Natural killer cell (primary cell): ENCODE measurements at regions not wholly inside any gene's neighbourhood (a gene's known extent, or its start where the extent isn't known, plus 50 kb on each side); places are given as distances from the start of the nearest gene placed in this dataset.

ENCODE experiments used
- ATAC-seq, 3 donors: fragments of 150-1000 bp in 2 of 3; fragments of 200-7000 bp in 1 of 3; cut with Tn5 transposase; 1 replicate in 1 of 3; 2 replicates in 2 of 3; pipeline ENCODE4 v1.10.0; 2021; ENCODE audit warnings: mild to moderate bottlenecking in 2 of 3, moderate library complexity in 2 of 3
- DNase-seq, 2 donors: peaks; one replicate each; pipeline versions ENCODE4 v3.0.0 to v3.0.0-alpha.2; 2013 to 2021; ENCODE audit warnings: mixed read lengths in 1 of 2
- H3K27ac ChIP-seq: one replicate; pipeline ENCODE4 v1.5.1; 2013; ENCODE audit warnings: mild to moderate bottlenecking, low read length
- H3K27me3 ChIP-seq: one replicate; pipeline ENCODE4 v1.6.1; 2013; ENCODE audit warnings: low read length; ENCODE audit not compliant: control insufficient read depth, insufficient read depth
- H3K36me3 ChIP-seq: one replicate; pipeline ENCODE4 v1.6.1; 2013; ENCODE audit warnings: low read length; ENCODE audit not compliant: control insufficient read depth, insufficient read depth
- H3K4me1 ChIP-seq: one replicate; pipeline ENCODE4 v1.6.1; 2013; ENCODE audit warnings: low read length; ENCODE audit not compliant: control insufficient read depth, insufficient read depth
- H3K4me3 ChIP-seq: one replicate; pipeline ENCODE4 v1.5.1; 2013; ENCODE audit warnings: low read length
- H3K9me3 ChIP-seq: one replicate; pipeline ENCODE4 v1.6.1; 2013; ENCODE audit warnings: low read length; ENCODE audit not compliant: control insufficient read depth, insufficient read depth
- H3K27ac Mint-ChIP-seq, 2 donors: one replicate each; pipeline ENCODE4 v1.8.0; 2022; ENCODE audit warnings: mild to moderate bottlenecking in 2 of 2, mixed read lengths in 2 of 2, moderate library complexity in 1 of 2
- H3K27me3 Mint-ChIP-seq, 2 donors: one replicate each; pipeline ENCODE4 v1.8.0; 2022; ENCODE audit warnings: low read depth in 2 of 2, mixed read lengths in 2 of 2
- H3K36me3 Mint-ChIP-seq: one replicate; pipeline ENCODE4 v1.8.0; 2022; ENCODE audit warnings: mixed read lengths
- H3K4me1 Mint-ChIP-seq, 2 donors: one replicate each; pipeline ENCODE4 v1.8.0; 2022; ENCODE audit warnings: mixed read lengths in 2 of 2
- H3K4me3 Mint-ChIP-seq: one replicate; pipeline ENCODE4 v1.8.0; 2022; ENCODE audit warnings: mild to moderate bottlenecking, moderate library complexity, mixed read lengths
- H3K9me3 Mint-ChIP-seq, 2 donors: one replicate each; pipeline ENCODE4 v1.8.0; 2022; ENCODE audit warnings: mixed read lengths in 2 of 2
- CTCF ChIP-seq: fragments of 200-600 bp; IDR thresholded peaks from one replicate; pipeline ENCODE4 v1.8.0; 2022; ENCODE audit warnings: antibody characterized with exemption
- WGBS: methylation state at CpG from one replicate; pipeline ENCODE4 v1.1.7; 2013; ENCODE audit warnings: missing lambda C conversion rate; ENCODE audit not compliant: insufficient coverage; 5-methylcytosine and 5-hydroxymethylcytosine counted together
- intact Hi-C: fragments of 100-400 bp; cut with micrococcal nuclease; formaldehyde crosslinking; loops from one replicate; pipeline ENCODE4 v1.14.2; 2022

GRCh38 chr4:130419211-130419975 lies 1323.4 kb downstream of the C4orf33 start:
- no peak for DNase-seq
- no peak for ATAC-seq
- no peaks in the 10 kb centered on the region for H3K36me3 ChIP-seq
- intact Hi-C loops: no loop called here
- peaks cover 5 to 8% of the 10 kb centered on the region in 2 donors for H3K9me3 Mint-ChIP-seq
- 56% methylated on average over 1 of the region's 4 CpGs for WGBS
- no peaks in the 10 kb centered on the region for H3K27me3 Mint-ChIP-seq
- no peak overlapping the region for H3K27ac Mint-ChIP-seq
- no peak for TF ChIP-seq CTCF
- no peak overlapping the region for H3K27ac ChIP-seq
- H3K4me3 ChIP-seq: no peak overlapping the region
- no peaks in the 10 kb centered on the region for H3K36me3 Mint-ChIP-seq
- H3K4me1 ChIP-seq: no peaks in the 10 kb centered on the region
- no peaks in the 10 kb centered on the region for H3K27me3 ChIP-seq
- no peaks in the 10 kb centered on the region for H3K9me3 ChIP-seq
- no peaks in the 10 kb centered on the region for H3K4me1 Mint-ChIP-seq
- H3K4me3 Mint-ChIP-seq: no peak overlapping the region

GRCh38 chr4:130422261-130422660 lies 1326.3 kb downstream of the C4orf33 start:
- ATAC-seq: no peak
- Mint-ChIP-seq H3K4me1 (no peaks in the 10 kb centered on the region), H3K27me3 (no peaks in the 10 kb centered on the region), H3K27ac (no peak overlapping the region), H3K4me3 (no peak overlapping the region), H3K36me3 (no peaks in the 10 kb centered on the region), H3K9me3 (peaks cover 5 to 9% of the 10 kb centered on the region in 2 donors)
- H3K4me1 ChIP-seq: no peaks in the 10 kb centered on the region
- no peak overlapping the region for H3K27ac ChIP-seq
- no peaks in the 10 kb centered on the region for H3K36me3 ChIP-seq
- no peak overlapping the region for H3K4me3 ChIP-seq
- H3K27me3 ChIP-seq: no peaks in the 10 kb centered on the region
- DNase-seq: no peak
- intact Hi-C loops: no loop called here
- no peak for TF ChIP-seq CTCF
- H3K9me3 ChIP-seq: no peaks in the 10 kb centered on the region

- ATAC-seq (no peak), DNase-seq (no peak)
- Histone ChIP-seq H3K9me3 (no peaks in the 10 kb centered on the region), H3K4me3 (no peak overlapping the region), H3K27me3 (no peaks in the 10 kb centered on the region), H3K4me1 (no peaks in the 10 kb centered on the region), H3K27ac (no peak overlapping the region), H3K36me3 (no peaks in the 10 kb centered on the region)
- Mint-ChIP-seq H3K36me3 (no peaks in the 10 kb centered on the region), H3K4me1 (no peaks in the 10 kb centered on the region), H3K27me3 (no peaks in the 10 kb centered on the region), H3K4me3 (no peak overlapping the region), H3K27ac (no peak overlapping the region), H3K9me3 (peaks cover 5 to 9% of the 10 kb centered on the region in 2 donors)
- no peak for TF ChIP-seq CTCF
- WGBS: 82% methylated on average over 3 of the region's 3 CpGs
- intact Hi-C loops: no loop called here
Measured at GRCh38 chr4:130424211-130424610, 1328.3 kb downstream of the C4orf33 start.

- DNase-seq (no peak), ATAC-seq (no peak)
- Histone ChIP-seq H3K27ac (no peak overlapping the region), H3K9me3 (peaks cover 5% of the 10 kb centered on the region), H3K4me1 (no peaks in the 10 kb centered on the region), H3K27me3 (no peaks in the 10 kb centered on the region), H3K4me3 (no peak overlapping the region), H3K36me3 (no peaks in the 10 kb centered on the region)
- no peak overlapping the region for H3K4me3 Mint-ChIP-seq
- no peaks in the 10 kb centered on the region for H3K4me1 Mint-ChIP-seq
- no peak overlapping the region for H3K27ac Mint-ChIP-seq
- no peaks in the 10 kb centered on the region for H3K36me3 Mint-ChIP-seq
- 91% methylated on average over 5 of the region's 5 CpGs for WGBS
- TF ChIP-seq CTCF: no peak
- H3K9me3 Mint-ChIP-seq: peaks cover 14 to 22% of the 10 kb centered on the region in 2 donors
- intact Hi-C loops: no loop called here
- no peaks in the 10 kb centered on the region for H3K27me3 Mint-ChIP-seq
Measured at GRCh38 chr4:130432289-130432688, 1336.3 kb downstream of the C4orf33 start.
